Ovary (tissue), 3 donors: ENCODE measurements at regions not wholly inside any gene's neighbourhood (a gene's known extent, or its start where the extent isn't known, plus 50 kb on each side); places are given as distances from the start of the nearest gene placed in this dataset.

ENCODE experiments used
- EP300 ChIP-seq: sonication (generic); formaldehyde crosslinking; IDR thresholded peaks from one replicate; pipeline ENCODE4 v1.6.1; 2017; ENCODE audit warnings: antibody characterized with exemption
- POLR2A ChIP-seq: fragments of 450-650 bp; IDR thresholded peaks from one replicate; pipeline ENCODE4 v1.6.1; 2017; ENCODE audit warnings: antibody characterized with exemption, mild to moderate bottlenecking, moderate library complexity
- TF ChIP-seq, protein P1 (sequence below), 3 donors: fragments of 450-650 bp in 2 of 3; fragments of 200-600 bp in 1 of 3; IDR thresholded peaks; one replicate each; pipeline versions ENCODE4 v1.5.1 to v1.8.0; 2016 to 2022; ENCODE audit warnings: antibody characterized with exemption in 3 of 3, mild to moderate bottlenecking in 1 of 3
- donor health status: DM: no; HTN: no; CAD: no.

DNA sequence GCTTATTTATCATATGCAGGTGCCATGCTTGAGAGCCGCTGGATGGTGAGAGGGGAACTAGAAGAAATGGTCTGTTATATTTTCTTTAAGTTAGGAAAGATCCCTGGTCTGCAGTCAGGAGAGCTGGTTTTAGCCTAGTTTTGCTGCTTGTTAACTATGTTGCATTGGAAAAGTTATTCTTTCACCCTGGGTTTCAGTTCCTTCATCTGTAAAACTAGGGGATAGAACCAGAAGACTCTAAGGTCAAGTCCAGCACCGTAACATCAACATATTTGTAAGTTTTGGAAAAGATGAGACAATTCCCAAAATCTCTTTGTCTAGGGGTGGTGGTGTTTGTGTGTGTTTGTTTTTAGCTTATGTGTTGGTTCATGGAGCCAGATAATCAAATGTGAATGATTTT, 304.0 kb downstream of the QKI start:
- TF ChIP-seq, protein P1, sequence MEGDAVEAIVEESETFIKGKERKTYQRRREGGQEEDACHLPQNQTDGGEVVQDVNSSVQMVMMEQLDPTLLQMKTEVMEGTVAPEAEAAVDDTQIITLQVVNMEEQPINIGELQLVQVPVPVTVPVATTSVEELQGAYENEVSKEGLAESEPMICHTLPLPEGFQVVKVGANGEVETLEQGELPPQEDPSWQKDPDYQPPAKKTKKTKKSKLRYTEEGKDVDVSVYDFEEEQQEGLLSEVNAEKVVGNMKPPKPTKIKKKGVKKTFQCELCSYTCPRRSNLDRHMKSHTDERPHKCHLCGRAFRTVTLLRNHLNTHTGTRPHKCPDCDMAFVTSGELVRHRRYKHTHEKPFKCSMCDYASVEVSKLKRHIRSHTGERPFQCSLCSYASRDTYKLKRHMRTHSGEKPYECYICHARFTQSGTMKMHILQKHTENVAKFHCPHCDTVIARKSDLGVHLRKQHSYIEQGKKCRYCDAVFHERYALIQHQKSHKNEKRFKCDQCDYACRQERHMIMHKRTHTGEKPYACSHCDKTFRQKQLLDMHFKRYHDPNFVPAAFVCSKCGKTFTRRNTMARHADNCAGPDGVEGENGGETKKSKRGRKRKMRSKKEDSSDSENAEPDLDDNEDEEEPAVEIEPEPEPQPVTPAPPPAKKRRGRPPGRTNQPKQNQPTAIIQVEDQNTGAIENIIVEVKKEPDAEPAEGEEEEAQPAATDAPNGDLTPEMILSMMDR (IDR thresholded peaks at IDR 0.05) = no peak
- TF ChIP-seq POLR2A (no peak), EP300 (no peak)
